ENCODE measurements at regions not wholly inside any gene's neighbourhood (a gene's known extent, or its start where the extent isn't known, plus 50 kb on each side); places are given as distances from the start of the nearest gene placed in this dataset.

DNA sequence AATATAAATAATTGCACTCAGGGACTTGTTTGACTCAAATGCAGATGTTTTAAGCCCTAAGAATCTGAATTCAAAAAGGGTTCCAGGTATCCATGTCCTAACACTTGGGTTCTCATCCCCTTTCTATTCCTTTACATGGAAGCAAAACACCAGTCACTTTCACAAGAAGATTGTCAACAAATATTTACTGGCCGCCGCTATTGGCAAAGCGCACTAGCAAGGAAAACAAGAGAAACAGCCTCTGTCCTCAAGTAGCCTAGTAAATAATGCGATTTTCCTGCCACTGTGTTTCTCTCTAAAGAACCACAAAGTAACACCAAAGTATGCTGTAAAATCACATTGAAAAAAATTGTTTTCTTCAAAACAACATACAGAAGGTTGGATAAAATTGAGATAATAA lies 66.7 kb upstream of the EZH2 start:
- DNase-seq (ENCODE audit: low spot score in 2 of 2), result no peak
- FAIRE-seq, result no peak

DNA sequence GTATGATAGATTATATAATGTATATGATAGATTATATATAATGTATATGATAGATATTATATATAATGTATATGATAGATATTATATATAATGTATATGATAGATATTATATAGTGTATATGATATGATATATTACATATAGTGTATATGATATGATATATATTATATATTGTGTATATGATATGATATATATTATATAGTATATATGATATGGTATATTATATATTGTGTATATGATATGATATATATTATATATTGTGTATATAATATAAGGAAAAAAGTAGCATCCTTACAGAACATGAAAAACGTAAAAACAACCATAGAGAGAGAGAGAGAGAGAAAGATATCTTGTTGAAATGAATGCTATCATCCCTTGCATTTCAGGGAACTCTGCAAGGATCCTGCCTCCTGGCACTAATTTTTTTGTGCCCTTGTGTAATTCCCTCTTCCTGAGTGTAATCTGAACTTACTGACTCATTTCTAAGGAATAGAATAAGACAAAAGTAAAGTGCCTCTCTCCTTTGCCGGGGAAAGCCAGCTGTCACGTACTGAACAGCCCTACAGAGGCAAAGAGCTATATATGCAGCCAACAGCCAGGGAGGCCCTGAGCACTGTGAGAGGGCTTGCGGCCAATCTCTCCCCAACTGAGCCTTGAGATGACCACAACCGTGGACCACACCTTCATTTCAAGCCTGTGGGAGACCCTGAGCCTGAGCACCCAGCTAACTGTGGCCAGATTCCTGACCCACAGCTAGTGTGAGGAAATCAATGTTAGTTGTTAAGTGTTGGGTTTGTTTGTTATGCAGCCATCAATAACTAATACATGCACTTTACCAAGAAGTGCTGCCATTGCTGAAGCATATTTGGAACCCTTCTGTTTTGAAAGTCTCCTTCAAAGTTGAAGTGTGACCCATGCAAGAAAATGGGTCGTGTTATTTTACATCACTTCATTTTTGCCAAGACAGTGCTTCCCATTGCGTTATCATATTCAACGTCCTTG lies 61.1 kb upstream of the EZH2 start:
- no peak for DNase-seq (ENCODE audit: low spot score in 2 of 2)
- FAIRE-seq, result peak; percentile 99

- DNase-seq (ENCODE audit: low spot score in 2 of 2), result no peak
- FAIRE-seq, result no peak
Observed at GRCh38 chr7:148941598-148942275, 57.6 kb upstream of the EZH2 start.

DNA sequence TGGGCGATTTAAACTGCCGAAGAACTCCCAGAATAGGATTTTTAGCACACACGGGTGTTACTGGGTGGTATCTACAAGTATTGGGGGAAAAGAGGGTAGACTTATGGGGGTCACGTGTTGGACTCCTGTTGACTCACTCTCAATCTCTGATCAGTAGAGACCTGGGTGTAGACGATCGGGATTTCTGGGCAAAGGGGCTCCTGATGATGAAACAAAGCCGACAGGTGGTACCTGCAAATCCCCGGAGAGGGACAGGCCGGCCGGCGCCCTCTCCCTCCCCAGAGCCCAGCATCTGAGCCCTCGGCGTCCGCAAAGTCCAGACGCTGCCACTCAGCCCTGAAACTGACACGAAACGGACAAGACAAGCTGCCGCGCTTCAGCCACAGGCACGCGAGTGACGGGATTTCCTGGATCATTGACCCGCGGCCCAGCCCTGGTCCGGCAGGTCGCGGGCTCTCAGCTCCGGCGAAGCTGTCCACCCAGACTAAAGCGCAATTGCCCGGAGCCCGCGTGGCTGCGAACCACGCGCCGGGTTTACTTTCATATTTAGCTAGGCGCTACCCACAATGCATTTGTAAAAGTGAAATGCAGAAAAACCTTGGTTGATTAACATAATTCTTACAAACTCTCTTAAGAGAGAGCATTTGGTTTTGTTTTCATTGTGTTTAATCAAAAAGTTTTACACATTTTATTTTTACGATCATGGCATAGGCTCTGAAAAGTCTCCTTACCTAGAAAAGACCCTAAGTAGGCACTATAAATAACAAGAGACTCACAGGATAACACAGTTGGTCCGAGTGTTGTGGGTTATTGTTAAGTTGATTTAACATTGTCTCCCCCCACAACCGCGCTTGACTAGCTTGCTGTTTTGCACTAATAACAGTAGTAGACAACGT lies 56.9 kb upstream of the EZH2 start:
- FAIRE-seq, result no peak
- peak; percentile 73 to 81 for DNase-seq (ENCODE audit: low spot score in 2 of 2)

- FAIRE-seq (no peak), DNase-seq (ENCODE audit: low spot score in 2 of 2) (no peak)
Observed at GRCh38 chr7:148939128-148939755, 55.2 kb upstream of the EZH2 start.

DNA sequence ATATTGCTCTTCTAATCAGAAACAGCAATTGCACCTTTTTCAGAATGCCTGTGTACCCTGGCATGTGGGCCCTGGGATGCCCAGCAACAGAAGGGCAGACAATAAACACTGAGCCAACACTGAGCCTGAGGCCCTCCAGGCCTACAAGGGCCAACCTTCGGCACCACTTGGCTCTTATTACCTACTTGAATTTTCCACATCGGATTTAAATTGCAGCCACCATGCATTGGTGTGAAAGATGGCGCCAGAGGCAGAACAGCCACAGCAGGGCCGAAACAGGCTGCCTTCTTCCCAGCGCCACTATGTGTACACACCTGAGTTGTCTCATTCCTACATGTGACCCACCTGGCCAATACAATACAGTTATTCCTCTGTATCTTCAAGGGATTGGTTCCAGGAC lies 51.4 kb upstream of the EZH2 start:
- FAIRE-seq, result no peak
- DNase-seq (ENCODE audit: low spot score in 2 of 2), result no peak

All from frontal cortex (tissue), 3 donors.